Iris pigment epithelial cell (primary cell): ENCODE measurements at regions not wholly inside any gene's neighbourhood (a gene's known extent, or its start where the extent isn't known, plus 50 kb on each side); places are given as distances from the start of the nearest gene placed in this dataset.

Experiments used
- DNase-seq: peaks from one replicate; pipeline ENCODE4 v3.0.0-alpha.2; 2011; ENCODE audit warnings: low read depth

DNA sequence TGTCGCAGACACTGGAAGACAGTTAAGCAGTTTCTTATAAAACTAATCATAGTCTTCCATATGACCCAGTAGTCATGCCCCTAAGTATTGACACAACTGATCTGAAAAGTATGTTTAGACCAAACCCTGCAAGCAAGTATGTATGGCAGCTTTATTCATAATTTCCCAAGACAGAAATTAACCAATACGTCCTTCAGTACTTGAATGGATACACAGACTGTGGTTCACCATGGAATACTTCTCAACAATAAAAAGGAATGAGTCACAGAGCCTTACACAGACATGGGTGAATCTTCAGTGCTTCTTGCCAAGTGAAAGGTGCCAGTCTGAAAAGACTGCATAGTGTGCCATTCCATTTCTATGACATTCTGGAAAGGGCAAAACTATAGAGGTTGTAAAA is 50.2 kb upstream of the AKR1E2 start:
- DNase-seq: peak; percentile 76

DNA sequence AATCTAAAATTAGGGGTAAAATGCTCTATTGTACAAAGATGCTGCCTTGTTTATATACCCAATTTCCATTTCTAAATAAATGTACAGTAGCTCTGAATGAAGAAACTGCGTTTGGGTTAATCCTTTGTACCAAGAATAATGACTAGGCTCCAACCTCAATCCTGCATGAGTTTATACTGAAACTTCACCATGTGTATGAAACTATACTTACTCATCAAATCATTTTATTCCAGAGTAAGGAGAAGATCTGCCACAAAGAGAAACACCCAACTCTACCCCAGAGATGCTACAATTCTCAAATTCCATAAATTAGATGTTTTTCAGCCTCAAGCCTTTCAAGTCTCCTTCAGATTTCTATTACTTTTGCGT is 53.8 kb upstream of the AKR1E2 start:
- DNase-seq: no peak

DNA sequence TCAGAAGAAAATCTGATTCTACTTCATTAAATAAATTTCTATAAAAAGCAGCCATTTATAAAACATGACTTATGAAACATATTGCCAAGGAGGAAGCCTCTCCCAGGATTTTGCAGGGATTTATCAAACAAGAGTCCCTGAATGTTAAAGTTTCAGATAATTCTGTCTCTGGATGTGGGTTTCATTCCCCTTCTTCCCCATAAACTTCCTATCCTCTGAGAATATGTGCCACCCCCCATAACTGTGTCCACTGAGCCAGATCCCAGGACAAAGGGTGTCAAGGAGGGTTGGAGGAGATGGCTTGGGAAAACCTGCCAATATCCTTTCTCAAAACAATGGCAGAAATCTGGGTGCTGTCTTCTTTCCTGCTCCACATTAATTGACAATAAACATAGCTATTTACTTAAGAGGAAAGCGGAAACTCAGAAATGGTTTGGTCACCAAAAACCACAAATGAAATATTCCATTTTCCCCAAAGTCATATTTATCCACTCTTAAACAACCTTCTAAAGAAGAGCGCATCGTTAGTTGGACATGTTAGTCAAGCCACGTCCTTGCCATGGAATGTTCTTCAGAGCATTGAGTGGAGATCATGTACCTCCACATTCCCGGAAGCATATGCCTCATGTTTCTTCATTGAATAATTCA is 54.3 kb upstream of the AKR1E2 start:
- peak; percentile 73 for DNase-seq

DNA sequence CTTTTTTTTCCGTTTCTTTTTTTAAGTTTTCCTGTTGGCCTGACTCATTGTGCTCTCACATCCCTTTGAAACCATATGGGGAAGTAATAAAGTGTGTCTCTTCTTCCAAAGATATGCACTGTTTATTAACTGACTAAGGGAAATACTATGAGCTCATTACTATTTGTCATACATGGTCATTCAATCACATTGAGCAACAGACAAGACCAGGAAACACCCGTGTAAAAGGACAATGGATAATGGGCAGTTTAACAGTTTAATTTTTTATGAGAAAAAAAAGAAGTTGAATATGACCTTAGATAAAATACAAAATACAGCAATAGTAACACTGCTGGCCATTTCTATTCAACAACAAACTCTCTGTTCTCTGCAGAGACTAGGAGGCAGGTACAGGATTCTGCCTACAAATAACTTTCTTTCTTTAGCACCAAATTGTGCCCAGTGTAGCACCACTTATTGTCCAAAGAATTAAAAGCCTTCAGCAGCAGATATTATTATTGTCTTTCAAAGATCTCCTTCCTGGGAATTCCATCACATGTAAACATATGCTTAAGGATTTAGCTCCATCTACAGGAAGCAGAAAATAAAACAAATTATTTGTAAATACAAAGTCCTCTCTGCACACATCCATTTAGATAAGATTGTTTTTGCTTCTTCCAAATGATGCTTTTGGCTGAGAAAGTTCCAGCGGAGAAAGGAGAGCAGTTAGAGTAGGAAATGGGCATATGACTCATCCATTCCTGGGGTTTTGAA is 55.0 kb upstream of the AKR1E2 start:
- peak; percentile 95 for DNase-seq

DNA sequence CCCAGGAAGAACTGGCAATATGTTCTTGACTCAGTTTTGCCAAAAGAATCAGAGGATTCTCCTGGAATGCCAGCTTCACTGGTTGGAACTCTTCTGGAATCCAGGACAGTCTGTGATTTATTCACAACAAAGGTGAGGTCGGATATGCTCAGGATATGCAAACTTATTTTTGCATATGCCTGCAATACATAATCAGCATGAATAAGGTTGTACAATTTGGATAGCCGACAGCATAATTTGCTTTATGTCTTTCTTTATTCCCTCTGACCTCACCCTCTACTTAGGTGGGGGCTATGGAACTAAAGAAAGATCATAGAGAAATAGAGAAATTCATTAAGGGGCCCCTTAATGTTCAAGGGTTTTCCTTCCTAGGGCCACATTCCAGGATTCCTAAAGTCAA is 57.6 kb upstream of the AKR1E2 start:
- DNase-seq: no peak

DNA sequence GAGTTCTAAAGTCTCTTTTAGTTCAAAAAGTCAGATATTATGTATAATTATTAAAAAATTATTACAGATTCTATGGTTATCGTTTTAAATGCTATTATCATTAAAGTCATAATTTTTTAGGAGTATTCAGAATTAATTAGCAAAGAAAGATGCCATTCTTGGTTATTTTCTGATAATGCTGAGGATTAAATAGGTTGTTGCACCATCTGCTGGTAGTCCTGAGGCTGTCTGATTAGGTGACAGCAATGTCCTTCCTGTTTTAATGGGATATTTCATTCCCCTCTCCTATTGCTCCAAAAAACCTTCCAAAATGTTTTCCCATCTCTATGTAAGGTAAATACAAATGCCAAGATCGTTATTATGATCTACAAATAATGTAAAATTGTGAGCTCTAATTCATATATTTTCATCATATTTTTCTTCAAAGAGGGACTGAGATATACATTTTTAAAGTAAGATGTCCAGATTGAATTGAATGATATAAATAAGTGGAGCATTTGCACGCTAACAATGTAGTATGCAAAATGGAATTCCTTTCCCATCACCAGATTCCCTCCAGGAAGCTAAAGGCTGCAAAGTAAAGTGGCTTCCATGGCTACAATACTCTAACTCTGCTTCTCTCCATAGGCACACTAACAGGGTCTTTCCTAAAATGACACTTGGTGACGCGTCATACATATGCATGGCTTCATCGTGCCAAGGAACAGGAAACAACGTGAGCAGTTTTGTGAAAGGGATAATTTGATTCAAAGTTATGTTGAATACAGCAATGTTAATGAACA is 58.8 kb upstream of the AKR1E2 start:
- DNase-seq: peak; percentile 62

DNA sequence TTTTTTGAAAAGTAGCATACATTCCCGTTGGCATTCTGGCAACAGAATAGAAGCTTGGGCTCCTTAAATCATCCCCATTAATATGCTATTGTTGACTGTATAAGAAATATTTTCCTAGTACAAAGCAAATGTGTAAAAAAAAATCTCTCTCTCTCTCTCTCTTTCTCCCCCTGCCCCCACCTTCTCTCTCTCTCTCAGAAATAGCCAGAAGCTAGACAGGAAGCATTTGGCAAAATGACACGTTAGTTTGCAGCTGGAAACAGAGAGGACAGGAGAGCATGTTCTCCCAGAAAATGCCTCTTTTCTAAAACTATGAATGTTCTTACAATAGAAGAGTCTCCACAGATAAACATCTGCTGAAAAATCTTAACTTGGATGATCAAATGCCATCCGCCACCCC is 59.6 kb upstream of the AKR1E2 start:
- DNase-seq: no peak

DNA sequence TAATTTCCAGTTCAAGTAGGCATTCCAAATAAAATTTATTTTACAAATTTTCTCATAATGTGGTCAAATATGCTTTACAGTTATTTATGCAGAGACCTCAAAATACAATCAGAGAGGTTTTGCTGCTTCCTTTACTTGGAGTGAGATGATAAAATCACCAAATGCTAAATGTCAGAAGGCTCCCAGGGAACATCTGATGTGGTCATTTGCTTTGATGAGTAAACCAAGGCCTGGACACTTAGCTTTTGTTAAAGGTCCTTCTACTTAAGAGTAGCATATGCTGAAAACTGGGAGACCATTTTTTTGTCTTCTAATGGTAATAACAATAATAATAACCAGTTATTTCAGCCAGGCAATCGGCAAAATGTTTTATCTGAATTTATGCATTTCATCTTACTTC is 60.6 kb upstream of the AKR1E2 start:
- DNase-seq: peak; percentile 53

DNA sequence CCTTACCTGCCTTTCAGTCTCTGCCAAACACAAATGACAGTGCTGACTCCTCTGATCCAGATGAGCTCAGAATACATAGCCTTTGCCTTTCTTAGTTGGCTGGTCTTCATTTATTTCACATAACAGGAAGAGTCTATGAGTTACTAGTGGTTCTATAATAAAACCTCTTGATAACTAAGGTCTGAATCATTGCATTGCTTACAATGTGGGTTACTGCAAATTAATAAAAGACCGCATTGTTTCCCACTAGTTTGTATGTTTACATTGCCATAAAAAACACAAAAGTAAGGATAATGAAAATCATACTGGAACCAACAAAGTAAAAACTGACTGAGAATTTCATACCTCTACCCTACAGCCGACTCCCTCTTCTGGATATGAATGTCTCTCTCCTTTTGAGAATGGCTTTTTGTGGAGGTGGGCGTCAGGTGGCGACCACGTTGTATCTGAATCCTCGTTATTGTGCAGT is 62.0 kb upstream of the AKR1E2 start:
- peak; percentile 85 for DNase-seq

DNA sequence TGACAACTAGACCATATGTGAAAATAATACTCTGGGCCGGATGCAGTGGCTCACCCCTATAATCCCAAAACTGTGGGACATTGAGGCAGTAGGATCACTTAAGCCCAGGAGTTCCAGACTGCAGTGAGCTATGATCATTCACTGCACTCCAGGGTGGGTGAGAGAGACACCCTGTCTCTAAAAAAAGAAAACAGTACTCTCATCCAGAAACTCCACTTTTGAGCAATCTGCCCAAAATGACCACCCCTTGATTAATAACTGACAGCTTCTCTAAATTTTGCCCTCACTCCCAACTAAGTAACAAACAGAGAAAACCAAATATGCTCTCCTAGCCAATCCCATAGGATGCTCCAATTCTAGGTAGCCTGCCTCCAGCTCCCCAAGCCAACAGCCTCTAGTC is 62.5 kb upstream of the AKR1E2 start:
- no peak for DNase-seq

DNA sequence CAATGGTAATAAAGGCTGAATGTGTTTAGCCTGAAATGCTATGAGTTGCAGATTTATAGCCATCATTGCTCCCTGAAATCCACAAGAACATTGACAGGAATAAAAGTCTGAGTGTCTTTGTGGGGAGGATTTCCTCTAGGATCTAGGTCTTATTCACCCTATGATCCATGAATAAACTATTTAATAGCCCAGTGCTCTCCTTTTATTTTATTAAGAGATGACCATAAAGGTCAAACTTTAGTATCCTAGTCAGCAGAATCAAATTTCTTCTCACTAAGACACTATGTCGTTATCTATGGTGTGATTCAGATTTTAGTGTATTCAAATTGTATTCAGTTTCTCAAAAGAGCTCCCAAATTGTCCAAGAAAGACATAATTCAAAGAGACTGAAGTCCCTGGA is 67.8 kb upstream of the AKR1E2 start:
- DNase-seq: no peak

DNA sequence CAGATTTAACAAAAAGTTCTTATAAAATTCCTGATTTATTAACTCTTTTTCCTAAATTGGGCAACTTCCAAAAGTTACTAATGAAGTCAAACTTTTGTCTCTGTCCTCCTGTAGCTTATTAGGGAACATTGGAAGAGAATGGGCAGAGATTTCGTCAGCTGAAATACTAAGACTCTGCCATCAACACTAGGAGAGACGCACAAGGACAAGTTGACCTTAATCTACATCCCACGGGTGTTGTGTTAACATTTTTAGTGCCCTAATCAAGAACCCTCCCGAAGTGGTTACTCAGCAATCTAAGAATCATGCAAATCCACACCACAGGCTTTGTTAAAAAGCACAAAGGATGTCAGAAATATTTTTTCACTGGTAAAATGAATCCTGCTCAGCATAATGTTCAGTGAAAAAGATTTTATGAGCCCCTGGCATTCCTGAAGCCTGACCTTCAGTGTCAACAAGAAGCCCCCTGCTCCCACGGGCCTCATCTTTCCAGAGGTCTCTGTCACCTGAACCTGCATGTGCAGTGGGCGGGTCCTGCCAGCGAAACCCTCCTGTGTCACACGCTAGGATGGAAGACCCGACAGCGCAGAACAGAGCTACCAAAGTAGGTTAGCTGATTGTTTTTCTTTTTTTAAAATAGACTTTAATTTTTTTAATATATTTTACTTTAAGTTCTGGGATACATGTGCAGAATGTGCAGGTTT is 70.6 kb upstream of the AKR1E2 start:
- no peak for DNase-seq

DNA sequence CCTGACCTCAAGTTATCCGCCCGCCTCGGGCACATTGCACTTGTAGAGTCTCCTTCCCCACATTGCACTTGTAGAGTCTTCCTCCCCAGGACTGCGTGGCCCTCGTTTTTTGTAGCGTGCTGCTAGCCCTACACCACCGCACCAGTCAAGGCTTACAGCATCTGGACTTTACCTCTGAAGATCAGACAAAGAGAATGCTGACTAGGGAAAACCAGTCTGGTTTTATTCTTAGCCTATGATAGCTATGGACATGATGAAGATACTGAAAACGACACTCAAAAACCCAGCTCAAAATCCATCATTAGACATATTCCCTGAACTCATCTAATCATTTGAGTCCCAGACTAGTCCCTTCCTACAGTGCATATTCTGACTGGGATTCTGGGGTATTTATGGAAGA is 71.9 kb upstream of the AKR1E2 start:
- DNase-seq: no peak

DNA sequence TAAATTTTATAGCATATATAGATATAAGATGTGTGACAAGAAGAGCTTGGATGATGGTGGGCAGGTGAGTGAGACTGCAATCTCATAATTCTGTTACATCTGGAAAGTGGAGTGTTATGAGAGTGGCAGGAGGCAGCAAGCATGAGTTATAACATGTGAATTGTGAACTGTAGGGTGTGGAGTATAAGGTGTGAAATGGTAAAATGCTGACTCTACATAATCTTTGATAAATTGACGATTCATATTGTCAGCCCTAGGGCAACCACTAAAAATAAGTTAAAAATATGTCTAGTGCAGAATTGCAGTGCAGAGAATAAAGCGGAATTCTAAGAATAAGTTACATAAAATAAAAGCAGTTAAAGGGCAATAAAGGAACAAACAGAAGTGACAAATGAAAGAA is 74.8 kb upstream of the AKR1E2 start:
- DNase-seq: no peak

DNA sequence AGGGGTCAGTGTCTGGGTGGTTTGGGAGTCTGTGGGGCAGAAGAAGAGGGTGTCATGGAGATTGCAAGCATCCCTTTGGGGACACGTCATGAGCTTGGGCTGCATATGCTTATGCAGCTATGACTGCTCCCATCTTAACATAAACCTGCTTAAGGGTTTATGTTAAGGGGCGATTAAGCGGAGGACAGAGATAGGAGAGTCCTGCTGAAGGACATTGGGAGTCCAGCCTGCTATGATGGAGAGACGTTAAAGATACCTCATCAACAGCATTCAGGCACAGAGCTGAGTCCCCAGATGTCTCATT is 76.8 kb upstream of the AKR1E2 start:
- DNase-seq: no peak

DNA sequence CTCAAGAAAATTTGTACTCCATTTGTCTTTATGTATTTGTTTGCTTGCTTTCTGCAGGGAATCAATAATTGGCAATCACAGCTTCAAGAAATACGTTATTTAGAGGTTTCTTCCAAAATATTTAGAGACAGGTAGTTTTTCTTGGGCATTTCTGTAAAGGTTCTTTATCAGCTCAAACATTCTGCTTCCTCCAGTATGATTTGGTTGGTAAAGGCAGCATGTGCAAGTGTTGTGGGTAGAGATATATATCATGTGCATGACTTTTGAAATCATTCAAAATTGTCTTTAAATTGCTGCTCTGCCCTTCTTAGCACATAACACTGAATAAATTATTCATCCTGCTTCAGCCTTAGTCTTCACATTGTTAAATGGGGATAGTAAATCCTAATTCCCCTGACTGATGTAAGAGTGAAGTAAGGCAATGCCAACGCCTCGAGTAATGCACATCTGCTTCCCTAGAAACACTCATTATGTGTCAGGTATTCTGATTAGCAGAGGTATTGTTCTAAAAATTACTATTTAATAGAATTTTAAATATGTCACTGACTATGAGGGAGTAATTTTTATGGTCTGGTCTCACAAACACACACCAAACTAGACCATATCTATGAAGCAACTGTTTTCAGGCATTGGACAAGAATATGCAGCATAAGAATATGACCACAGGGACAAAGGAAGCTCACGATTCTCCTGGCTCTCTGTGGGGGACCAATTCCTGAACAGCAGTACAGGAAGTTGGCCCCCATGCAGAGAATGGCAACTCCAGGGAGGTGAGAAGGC is 77.3 kb upstream of the AKR1E2 start:
- DNase-seq: no peak

DNA sequence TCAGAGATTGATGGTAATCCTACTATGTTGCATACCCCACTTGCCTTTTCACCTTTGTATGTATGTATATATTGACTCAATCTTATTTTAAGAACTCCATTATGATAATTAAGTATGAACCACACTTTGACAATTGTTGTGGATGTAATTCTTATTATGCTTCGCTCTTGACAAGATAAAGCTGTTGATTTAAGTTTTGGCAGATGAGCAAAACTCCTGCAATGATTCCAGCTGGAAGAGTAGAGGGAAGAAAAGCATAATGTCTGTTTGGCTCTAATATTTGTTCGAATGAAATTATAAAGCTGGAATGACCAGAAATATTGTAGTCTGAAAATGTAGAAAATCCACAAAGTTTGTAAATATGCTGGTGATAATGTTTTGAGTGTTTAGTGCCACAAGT is 83.8 kb upstream of the AKR1E2 start:
- DNase-seq: no peak

DNA sequence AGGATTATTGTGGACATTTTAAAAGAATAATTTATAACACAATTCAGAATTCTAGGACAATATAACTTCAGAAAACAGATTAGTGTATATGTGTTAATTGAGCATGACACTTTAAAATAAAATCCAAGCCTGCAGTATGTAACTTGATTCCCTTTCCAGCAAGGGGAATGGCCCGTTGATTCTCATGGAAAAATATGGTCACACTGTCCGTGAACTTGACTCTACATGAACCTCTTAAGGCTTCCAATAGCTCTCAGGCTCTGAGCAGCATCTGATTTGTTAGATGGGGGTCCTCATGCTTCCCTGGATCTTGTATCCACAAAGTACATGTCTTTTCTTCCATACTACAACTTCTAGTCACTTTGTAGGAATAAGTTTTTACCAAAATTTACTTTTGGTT is 85.5 kb upstream of the AKR1E2 start:
- peak; percentile 69 for DNase-seq

DNA sequence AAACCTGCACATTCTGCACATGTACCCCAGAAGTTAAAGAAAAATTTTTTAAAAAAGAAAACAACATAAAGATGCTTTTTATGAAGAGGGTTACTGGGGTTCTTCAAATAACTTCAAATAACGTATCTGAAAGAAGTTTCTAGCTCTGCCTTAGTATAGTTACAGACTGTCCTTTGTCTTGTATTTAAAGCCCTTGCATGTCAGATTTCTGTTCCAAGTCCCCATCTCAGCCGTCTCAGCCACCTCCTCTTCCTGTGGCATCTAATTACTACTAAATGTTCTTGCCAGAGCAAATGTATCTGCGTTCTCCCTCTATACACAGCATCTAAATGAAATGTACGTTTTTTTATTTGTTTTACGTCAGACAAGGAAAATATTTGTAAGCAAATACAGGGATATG is 89.4 kb upstream of the AKR1E2 start:
- no peak for DNase-seq

DNA sequence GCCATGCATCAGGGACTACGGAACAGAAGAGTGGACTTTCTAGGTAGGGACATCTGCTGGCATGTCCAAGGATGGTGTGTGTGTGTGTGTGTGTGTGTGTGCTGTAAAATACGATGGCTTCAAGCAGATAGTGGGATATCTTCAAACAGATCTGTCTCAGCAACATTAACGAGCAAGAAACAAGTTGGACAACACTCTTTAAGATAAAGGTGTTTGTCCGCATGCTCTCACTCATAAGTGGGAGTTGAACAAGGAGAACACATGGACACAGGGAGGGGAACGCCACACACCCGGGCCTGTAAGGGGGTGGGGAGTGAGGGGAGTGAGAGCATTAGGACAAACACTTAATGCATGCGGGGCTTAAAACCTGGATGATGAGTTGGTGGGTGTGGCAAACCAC is 89.8 kb upstream of the AKR1E2 start:
- no peak for DNase-seq

DNA sequence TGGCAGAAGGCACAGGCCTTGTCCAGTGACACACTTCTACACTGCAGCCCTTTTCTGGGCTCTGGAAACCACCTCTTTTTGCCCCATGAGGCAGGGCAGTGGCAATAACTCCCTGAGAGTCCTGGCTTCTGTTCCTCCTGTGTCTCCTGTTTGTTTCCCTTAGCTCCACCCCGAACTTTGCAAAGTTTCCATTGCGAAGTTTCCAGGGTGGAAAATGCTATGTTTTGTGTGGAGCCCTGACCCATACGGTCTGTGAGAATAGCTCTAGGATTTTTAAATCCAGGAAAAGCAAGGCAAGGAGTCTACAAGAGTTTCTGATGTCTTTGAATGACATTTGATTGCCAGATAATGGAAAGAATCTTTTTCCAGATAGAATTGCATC is 92.2 kb upstream of the AKR1E2 start:
- DNase-seq: no peak
